ENCODE measurements at regions not wholly inside any gene's neighbourhood (a gene's known extent, or its start where the extent isn't known, plus 50 kb on each side); places are given as distances from the start of the nearest gene placed in this dataset.

DNA sequence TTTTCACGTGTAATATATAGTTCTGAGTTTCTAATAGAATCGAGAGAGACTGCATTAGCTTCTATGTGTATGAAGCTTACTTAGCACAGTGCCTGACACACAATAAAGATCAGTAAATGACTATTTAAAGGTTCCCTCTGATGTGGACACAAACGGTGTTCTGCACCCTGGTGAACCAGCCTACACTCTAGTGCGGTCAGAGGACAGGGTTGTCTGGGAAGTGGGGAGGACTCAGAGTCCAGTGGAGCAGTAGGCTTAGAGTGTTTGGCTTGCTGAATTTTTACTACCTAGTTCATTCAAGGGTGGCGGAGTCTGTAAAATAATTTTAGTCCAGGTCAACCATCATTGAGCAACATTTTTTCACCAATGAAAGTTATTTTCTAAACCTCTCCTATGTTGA is 77.8 kb downstream of the DIPK2A start:
- H3K4me3 ChIP-seq (ENCODE audit: low read depth, poor library complexity, severe bottlenecking) = no peak overlapping the region
- no peak for DNase-seq (ENCODE audit: low spot score in 2 of 2)
- WGBS, 2 donors = 92 to 93% methylated on average over 5 of the region's 5 CpGs
- no peak for TF ChIP-seq POLR2A (IDR thresholded peaks at IDR 0.05)
- TF ChIP-seq, protein P1, sequence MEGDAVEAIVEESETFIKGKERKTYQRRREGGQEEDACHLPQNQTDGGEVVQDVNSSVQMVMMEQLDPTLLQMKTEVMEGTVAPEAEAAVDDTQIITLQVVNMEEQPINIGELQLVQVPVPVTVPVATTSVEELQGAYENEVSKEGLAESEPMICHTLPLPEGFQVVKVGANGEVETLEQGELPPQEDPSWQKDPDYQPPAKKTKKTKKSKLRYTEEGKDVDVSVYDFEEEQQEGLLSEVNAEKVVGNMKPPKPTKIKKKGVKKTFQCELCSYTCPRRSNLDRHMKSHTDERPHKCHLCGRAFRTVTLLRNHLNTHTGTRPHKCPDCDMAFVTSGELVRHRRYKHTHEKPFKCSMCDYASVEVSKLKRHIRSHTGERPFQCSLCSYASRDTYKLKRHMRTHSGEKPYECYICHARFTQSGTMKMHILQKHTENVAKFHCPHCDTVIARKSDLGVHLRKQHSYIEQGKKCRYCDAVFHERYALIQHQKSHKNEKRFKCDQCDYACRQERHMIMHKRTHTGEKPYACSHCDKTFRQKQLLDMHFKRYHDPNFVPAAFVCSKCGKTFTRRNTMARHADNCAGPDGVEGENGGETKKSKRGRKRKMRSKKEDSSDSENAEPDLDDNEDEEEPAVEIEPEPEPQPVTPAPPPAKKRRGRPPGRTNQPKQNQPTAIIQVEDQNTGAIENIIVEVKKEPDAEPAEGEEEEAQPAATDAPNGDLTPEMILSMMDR (IDR thresholded peaks at IDR 0.05) = no peak
- intact Hi-C loops (cut with DNase I; ENCODE audit: low total_unique reads) = no loop called here

DNA sequence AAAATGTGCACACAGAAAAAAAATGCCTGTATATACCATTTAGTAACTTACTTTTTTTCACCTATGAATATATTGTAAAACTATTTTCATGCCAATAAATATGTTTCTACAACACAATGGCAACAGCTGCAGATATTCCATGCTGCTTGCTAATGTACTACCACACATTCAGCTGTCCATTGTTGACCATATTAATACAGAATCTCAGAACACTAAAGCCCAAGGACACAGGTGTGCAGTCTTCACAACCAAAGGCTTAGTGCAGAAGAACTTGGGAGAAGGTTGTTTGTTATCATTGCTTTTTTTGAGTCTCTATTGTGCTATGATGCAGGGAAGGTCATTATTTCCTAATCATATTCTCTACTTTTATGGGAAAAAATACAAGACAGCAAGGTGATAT is 79.6 kb downstream of the DIPK2A start:
- intact Hi-C loops (cut with DNase I; ENCODE audit: low total_unique reads) = no loop called here
- DNase-seq (ENCODE audit: low spot score in 2 of 2) = no peak
- TF ChIP-seq POLR2A (IDR thresholded peaks at IDR 0.05) = no peak
- TF ChIP-seq, protein P1 (IDR thresholded peaks at IDR 0.05) = no peak
- H3K4me3 ChIP-seq (ENCODE audit: low read depth, poor library complexity, severe bottlenecking) = no peak overlapping the region

DNA sequence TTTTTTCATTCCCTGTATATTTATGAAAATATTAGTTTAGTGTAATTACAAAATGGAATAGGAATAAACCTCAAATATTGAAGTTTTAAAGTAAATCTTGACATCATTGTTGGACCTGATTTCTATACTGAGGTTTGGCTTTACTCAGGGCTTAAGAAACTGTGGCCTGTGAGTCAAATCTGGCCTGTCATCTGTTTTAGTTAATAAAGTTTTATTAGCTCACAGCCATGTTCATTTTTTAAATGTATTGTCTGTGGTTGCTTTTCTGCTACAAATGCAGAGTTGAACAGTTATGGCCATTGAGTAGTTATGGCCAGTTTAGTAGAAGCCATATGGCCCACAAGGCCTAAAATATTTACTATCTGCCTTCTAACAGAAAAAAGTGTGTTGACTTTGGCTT is 80.7 kb downstream of the DIPK2A start:
- H3K4me3 ChIP-seq (ENCODE audit: low read depth, poor library complexity, severe bottlenecking) = no peak overlapping the region
- DNase-seq (ENCODE audit: low spot score in 2 of 2) = no peak
- intact Hi-C loops (cut with DNase I; ENCODE audit: low total_unique reads) = no loop called here

DNA sequence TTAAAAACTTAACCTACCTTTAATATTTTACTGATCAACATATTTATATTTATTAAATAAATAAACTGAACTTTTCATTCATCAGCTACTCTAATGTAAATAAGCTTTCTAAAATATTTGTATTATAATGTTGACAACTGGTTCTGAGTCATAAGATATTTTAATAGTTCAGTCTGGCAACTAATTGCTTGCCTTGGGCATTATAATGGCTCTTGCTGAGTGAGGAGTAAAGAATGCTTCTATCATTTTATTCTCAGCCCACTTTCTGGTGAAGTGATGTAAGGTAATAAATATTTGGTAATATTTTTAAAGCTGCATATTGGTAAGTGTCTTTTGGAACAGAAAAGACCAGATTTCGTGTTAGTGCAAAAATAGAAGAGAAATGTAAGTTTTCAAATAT is 81.5 kb downstream of the DIPK2A start:
- intact Hi-C loops (cut with DNase I; ENCODE audit: low total_unique reads) = no loop called here
- no peak for DNase-seq (ENCODE audit: low spot score in 2 of 2)
- 14 to 36% methylated on average over 1 of the region's 1 CpG for WGBS, 2 donors
- TF ChIP-seq POLR2A (IDR thresholded peaks at IDR 0.05) = no peak
- TF ChIP-seq, protein P1 (IDR thresholded peaks at IDR 0.05) = no peak
- H3K4me3 ChIP-seq (ENCODE audit: low read depth, poor library complexity, severe bottlenecking) = no peak overlapping the region

More for the DNA sequence above, 80.7 kb downstream of the DIPK2A start:
- no peak for TF ChIP-seq POLR2A (IDR thresholded peaks at IDR 0.05)
- TF ChIP-seq, protein P1 (IDR thresholded peaks at IDR 0.05) = no peak

DNA sequence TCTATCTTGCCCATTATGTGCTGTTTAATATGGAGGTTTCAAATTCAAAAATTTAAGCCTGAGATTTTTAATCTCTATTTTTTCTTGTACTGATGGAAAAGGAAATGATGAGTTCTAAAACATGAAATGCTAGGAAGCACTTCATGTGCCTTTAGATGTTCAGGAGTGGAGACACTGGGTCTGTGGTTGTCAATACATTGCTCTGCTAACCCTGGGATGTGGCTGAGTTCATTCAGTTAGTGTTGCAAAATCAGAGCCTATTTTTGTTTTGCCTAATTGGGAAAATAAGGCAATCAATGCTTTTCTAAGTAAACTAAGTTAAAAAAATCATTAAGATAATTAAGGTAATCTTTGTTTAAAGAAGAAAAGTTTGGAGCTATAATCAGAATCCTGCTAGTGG is 83.1 kb downstream of the DIPK2A start:
- no peak for TF ChIP-seq POLR2A (IDR thresholded peaks at IDR 0.05)
- TF ChIP-seq, protein P1 (IDR thresholded peaks at IDR 0.05) = no peak
- DNase-seq (ENCODE audit: low spot score in 2 of 2) = no peak
- intact Hi-C loops (cut with DNase I; ENCODE audit: low total_unique reads) = no loop called here
- no peak overlapping the region for H3K4me3 ChIP-seq (ENCODE audit: low read depth, poor library complexity, severe bottlenecking)

DNA sequence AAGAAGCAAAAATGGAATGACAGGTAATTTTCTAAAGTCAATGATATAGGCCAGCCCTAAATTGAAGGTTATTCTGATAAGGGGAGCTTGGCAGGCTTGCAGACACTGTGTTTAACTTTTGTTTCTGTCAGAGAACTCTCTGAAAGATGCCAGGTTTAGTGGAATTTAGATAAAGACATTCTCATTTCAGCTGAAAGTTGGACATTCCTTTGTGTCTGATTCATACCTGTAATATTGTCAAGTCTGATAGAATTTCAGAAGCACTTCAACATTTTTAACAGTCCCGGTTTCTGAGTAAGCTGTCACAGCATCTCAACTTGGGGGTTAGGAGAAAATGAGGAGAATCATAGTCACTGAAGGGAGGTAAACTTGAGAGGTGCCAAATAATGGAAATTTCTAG is 84.0 kb downstream of the DIPK2A start:
- TF ChIP-seq POLR2A (IDR thresholded peaks at IDR 0.05) = no peak
- TF ChIP-seq, protein P1 (IDR thresholded peaks at IDR 0.05) = no peak
- no peak overlapping the region for H3K4me3 ChIP-seq (ENCODE audit: low read depth, poor library complexity, severe bottlenecking)
- no peak for DNase-seq (ENCODE audit: low spot score in 2 of 2)
- intact Hi-C loops (cut with DNase I; ENCODE audit: low total_unique reads) = no loop called here
- WGBS, 2 donors = 39 to 64% methylated on average over 1 of the region's 1 CpG

Measured in lower leg skin (tissue), 4 donors.